ENCODE measurements at regions not wholly inside any gene's neighbourhood (a gene's known extent, or its start where the extent isn't known, plus 50 kb on each side); places are given as distances from the start of the nearest gene placed in this dataset.

GRCh38 chr1:239718997-239719628 is 332.7 kb downstream of the CHRM3 start:
- Histone ChIP-seq H4K20me1 (replicated peaks in 1 of 2; ENCODE audit: control insufficient read depth in 1 of 2, insufficient read depth in 2 of 2, low read length in 2 of 2) (no peaks in the 10 kb centered on the region), H4K8ac (ENCODE audit: extremely low read depth, insufficient read depth, low read length) (no peak overlapping the region), H4K91ac (replicated peaks; ENCODE audit: insufficient read length, low read length) (no peak overlapping the region), H3K56ac (replicated peaks; ENCODE audit: insufficient read length, low read depth, low read length) (no peak overlapping the region), H2BK12ac (ENCODE audit: low read depth, low read length) (no peak overlapping the region), H3K14ac (ENCODE audit: insufficient read length) (no peak overlapping the region), H3K79me1 (ENCODE audit: low read depth, low read length) (no peaks in the 10 kb centered on the region), H3K9ac (replicated peaks in 1 of 4; ENCODE audit: extremely low read depth in 1 of 4, low read depth in 3 of 4, low read length in 3 of 4) (no peak overlapping the region), H3K23me2 (ENCODE audit: low read depth, low read length) (no peaks in the 10 kb centered on the region), H2BK5ac (ENCODE audit: low read depth, low read length) (no peak overlapping the region), H3K9me3 (ENCODE audit: insufficient read depth in 2 of 2, low read depth in 1 of 2, low read length in 1 of 2) (no peaks in the 10 kb centered on the region), H2AK5ac (ENCODE audit: low read depth, low read length) (no peak overlapping the region), H2AFZ (ENCODE audit: low read length) (no peak overlapping the region), H3K27ac (ENCODE audit: low read depth, low read length) (no peak overlapping the region), H3K4me2 (ENCODE audit: insufficient read depth in 1 of 2, low read depth in 2 of 2, low read length in 2 of 2) (no peak overlapping the region), H3K23ac (ENCODE audit: insufficient read length) (no peak overlapping the region), H2BK120ac (replicated peaks; ENCODE audit: low read depth, low read length) (no peak overlapping the region), H3K18ac (ENCODE audit: extremely low read depth, low read length) (no peak overlapping the region), H2BK15ac (ENCODE audit: low read length) (no peak overlapping the region), H3K27me3 (replicated peaks in 1 of 4; ENCODE audit: control insufficient read depth in 3 of 4, extremely low read depth in 1 of 4, insufficient read depth in 3 of 4, low read length in 3 of 4) (peaks cover 0 to 1% (median 0%) of the 10 kb centered on the region in 4 experiments; a peak in 1 of 7 replicates), H2BK20ac (ENCODE audit: low read length) (no peak overlapping the region), H4K5ac (ENCODE audit: insufficient read length, low read depth, low read length) (no peak overlapping the region), H3K4me3 (ENCODE audit: extremely low read depth in 1 of 4, insufficient read depth in 2 of 4, low read depth in 3 of 4, low read length in 4 of 4) (no peak overlapping the region), H3K79me2 (ENCODE audit: control insufficient read depth in 1 of 2, insufficient read depth in 2 of 2, low read length in 2 of 2) (no peaks in the 10 kb centered on the region), H3K4me1 (replicated peaks in 1 of 4; ENCODE audit: control insufficient read depth in 3 of 4, insufficient read depth in 4 of 4, low read length in 3 of 4) (no peaks in the 10 kb centered on the region), H3K36me3 (ENCODE audit: control insufficient read depth in 2 of 4, insufficient read depth in 4 of 4, low read length in 3 of 4) (no peaks in the 10 kb centered on the region), H3K4ac (replicated peaks; ENCODE audit: insufficient read length, low read depth, low read length) (no peak overlapping the region)
- no peak for FAIRE-seq
- 86% methylated on average over 6 of the region's 6 CpGs; no CpG with 5 or more reads in 1 of the 2 experiments for WGBS, 2 experiments (ENCODE audit: extremely low coverage in 1 of 2, insufficient coverage in 1 of 2, insufficient read length in 1 of 2, insufficient replicate concordance in 2 of 2, low coverage in 1 of 2, low lambda C conversion rate in 2 of 2, missing lambda C conversion rate in 1 of 2)
- no peak for TF ChIP-seq GTF2F1 (IDR thresholded peaks at IDR 0.05; ENCODE audit: borderline replicate concordance, low read depth, low read length)
- no peak for TF ChIP-seq POLR2AphosphoS5 (IDR thresholded peaks at IDR 0.05; ENCODE audit: low read depth, low read length)
- no peak for TF ChIP-seq TCF12 (IDR thresholded peaks at IDR 0.05; ENCODE audit: low read depth, low read length)
- TF ChIP-seq BCL11A (IDR thresholded peaks at IDR 0.05; ENCODE audit: low read depth in 2 of 2, low read length in 2 of 2): no peak
- TF ChIP-seq KDM4A (IDR thresholded peaks at IDR 0.05; ENCODE audit: low read depth, low read length, severe bottlenecking): no peak
- no peak for TF ChIP-seq CBX5 (IDR thresholded peaks at IDR 0.05; ENCODE audit: low read depth, low read length)
- TF ChIP-seq HDAC6 (IDR thresholded peaks at IDR 0.05; ENCODE audit: low read depth, low read length): no peak
- TF ChIP-seq RFX5 (IDR thresholded peaks at IDR 0.05; ENCODE audit: borderline replicate concordance, low read depth, low read length): no peak
- no peak for TF ChIP-seq MAFK (IDR thresholded peaks at IDR 0.05; ENCODE audit: low read depth, low read length)
- no peak for TF ChIP-seq YY1 (IDR thresholded peaks at IDR 0.05; ENCODE audit: low read depth, low read length)
- TF ChIP-seq FOSL1 (IDR thresholded peaks at IDR 0.05; ENCODE audit: insufficient read depth, low read depth, low read length): no peak
- no peak for DNase-seq (ENCODE audit: low read depth in 1 of 2, low spot score in 2 of 2)
- POLR2A ChIA-PET (ENCODE audit: partially characterized antibody): no interaction called here
- CTCF ChIA-PET (ENCODE audit: partially characterized antibody): interaction anchor here (1.2 to 1.6 kb wide), 3 partner anchors 11 to 100 kb away, joined by 3 read pairs; no protein-coding TSS in a partner anchor

Measured in H1 (cell line).